ENCODE measurements at regions not wholly inside any gene's neighbourhood (a gene's known extent, or its start where the extent isn't known, plus 50 kb on each side); places are given as distances from the start of the nearest gene placed in this dataset.

- ATAC-seq (no peak), DNase-seq (no peak)
- intact Hi-C loops (cut with DNase I), result no loop called here
- Histone ChIP-seq H3K9me3 (no peaks in the 10 kb centered on the region), H3K4me3 (no peak overlapping the region), H3K36me3 (no peaks in the 10 kb centered on the region), H3K27ac (no peak overlapping the region), H3K27me3 (no peaks in the 10 kb centered on the region), H3K4me1 (no peaks in the 10 kb centered on the region)
- WGBS (ENCODE audit: insufficient coverage, low coverage, low lambda C conversion rate, missing lambda C conversion rate), result 52% methylated on average over 2 of the region's 3 CpGs
- TF ChIP-seq CTCF (IDR thresholded peaks at IDR 0.05), result no peak
- no peak for TF ChIP-seq POLR2A (IDR thresholded peaks at IDR 0.05)
These were observed 262.5 kb upstream of the TAS2R1 start for GRCh38 chr5:9892696-9893095.

GRCh38 chr5:9889511-9889910 is 259.4 kb upstream of the TAS2R1 start:
- 70% methylated on average over 4 of the region's 4 CpGs for WGBS (ENCODE audit: insufficient coverage, low coverage, low lambda C conversion rate, missing lambda C conversion rate)

GRCh38 chr5:9888501-9888901 is 258.4 kb upstream of the TAS2R1 start:
- H3K4me1 ChIP-seq, result no peaks in the 10 kb centered on the region
- no peak overlapping the region for H3K27ac ChIP-seq
- H3K36me3 ChIP-seq, result no peaks in the 10 kb centered on the region
- H3K4me3 ChIP-seq, result no peak overlapping the region
- H3K9me3 ChIP-seq, result no peaks in the 10 kb centered on the region
- WGBS (ENCODE audit: insufficient coverage, low coverage, low lambda C conversion rate, missing lambda C conversion rate), result 43% methylated on average over 3 of the region's 3 CpGs
- intact Hi-C loops (cut with DNase I), result no loop called here
- DNase-seq, result no peak
- no peaks in the 10 kb centered on the region for H3K27me3 ChIP-seq
- ATAC-seq, result no peak
- TF ChIP-seq CTCF (IDR thresholded peaks at IDR 0.05) (no peak), POLR2A (IDR thresholded peaks at IDR 0.05) (no peak)

More at GRCh38 chr5:9889511-9889910, 259.4 kb upstream of the TAS2R1 start:
- no peak overlapping the region for H3K27ac ChIP-seq
- TF ChIP-seq CTCF (IDR thresholded peaks at IDR 0.05) (no peak), POLR2A (IDR thresholded peaks at IDR 0.05) (no peak)
- DNase-seq (no peak), ATAC-seq (no peak)
- no peaks in the 10 kb centered on the region for H3K27me3 ChIP-seq
- no peaks in the 10 kb centered on the region for H3K9me3 ChIP-seq
- intact Hi-C loops (cut with DNase I), result no loop called here
- no peaks in the 10 kb centered on the region for H3K4me1 ChIP-seq
- no peaks in the 10 kb centered on the region for H3K36me3 ChIP-seq
- H3K4me3 ChIP-seq, result no peak overlapping the region

GRCh38 chr5:9885164-9885563 is 255.0 kb upstream of the TAS2R1 start:
- Histone ChIP-seq H3K4me1 (no peaks in the 10 kb centered on the region), H3K27me3 (no peaks in the 10 kb centered on the region), H3K9me3 (no peaks in the 10 kb centered on the region), H3K36me3 (no peaks in the 10 kb centered on the region), H3K4me3 (no peak overlapping the region), H3K27ac (no peak overlapping the region)
- no peak for ATAC-seq
- no peak for TF ChIP-seq CTCF (IDR thresholded peaks at IDR 0.05)
- TF ChIP-seq POLR2A (IDR thresholded peaks at IDR 0.05), result no peak
- no peak for DNase-seq
- intact Hi-C loops (cut with DNase I), result no loop called here

GRCh38 chr5:9878206-9878605 is 248.1 kb upstream of the TAS2R1 start:
- Histone ChIP-seq H3K4me1 (no peaks in the 10 kb centered on the region), H3K27me3 (no peaks in the 10 kb centered on the region), H3K27ac (no peak overlapping the region), H3K4me3 (no peak overlapping the region), H3K36me3 (no peaks in the 10 kb centered on the region), H3K9me3 (no peaks in the 10 kb centered on the region)
- ATAC-seq, result no peak
- no peak for TF ChIP-seq POLR2A (IDR thresholded peaks at IDR 0.05)
- TF ChIP-seq CTCF (IDR thresholded peaks at IDR 0.05), result no peak
- intact Hi-C loops (cut with DNase I), result no loop called here
- WGBS (ENCODE audit: insufficient coverage, low coverage, low lambda C conversion rate, missing lambda C conversion rate), result 55% methylated on average over 5 of the region's 5 CpGs
- DNase-seq, result no peak

All from right lobe of liver (tissue), 6 donors.